AG04450 (cell line): ENCODE measurements at regions not wholly inside any gene's neighbourhood (a gene's known extent, or its start where the extent isn't known, plus 50 kb on each side); places are given as distances from the start of the nearest gene placed in this dataset.

ENCODE experiments used
- CTCF ChIA-PET: fragments of 300-600, 350-600 bp; formaldehyde crosslinking; extraction: SDS; loops from one replicate; lab custom pipeline; 2022; ENCODE audit warnings: antibody characterized with exemption, inconsistent platforms; lab: Charles Lee
- POLR2A ChIA-PET: fragments of 350-600 bp; formaldehyde crosslinking; extraction: SDS; loops from one replicate; lab custom pipeline; 2021; ENCODE audit warnings: antibody characterized with exemption, inconsistent platforms; lab: Yijun Ruan, JAX
- DNase-seq: peaks from one replicate; pipeline ENCODE4 v3.0.0-alpha.2; 2011; ENCODE audit warnings: low read depth, low spot score
- H3K27ac ChIP-seq: one replicate; pipeline ENCODE4 v1.5.1; 2012; ENCODE audit warnings: low read depth, low read length, control low read depth
- H3K27me3 ChIP-seq: one replicate; pipeline ENCODE4 v1.6.0; 2012; ENCODE audit warnings: low read length; ENCODE audit not compliant: control insufficient read depth, insufficient read depth
- H3K4me3 ChIP-seq: 2 replicates; pipeline ENCODE4 v1.5.1; 2011; ENCODE audit warnings: mild to moderate bottlenecking, low read depth, low read length, control low read depth
- H3K9me3 ChIP-seq: 2 replicates; pipeline ENCODE4 v1.5.1; 2012; ENCODE audit warnings: low read length; ENCODE audit not compliant: control insufficient read depth, insufficient read depth
- CTCF ChIP-seq: IDR thresholded peaks from 2 replicates; pipeline ENCODE4 v1.5.1; 2011; ENCODE audit warnings: low read depth, low read length, control low read depth, inconsistent platforms

DNA sequence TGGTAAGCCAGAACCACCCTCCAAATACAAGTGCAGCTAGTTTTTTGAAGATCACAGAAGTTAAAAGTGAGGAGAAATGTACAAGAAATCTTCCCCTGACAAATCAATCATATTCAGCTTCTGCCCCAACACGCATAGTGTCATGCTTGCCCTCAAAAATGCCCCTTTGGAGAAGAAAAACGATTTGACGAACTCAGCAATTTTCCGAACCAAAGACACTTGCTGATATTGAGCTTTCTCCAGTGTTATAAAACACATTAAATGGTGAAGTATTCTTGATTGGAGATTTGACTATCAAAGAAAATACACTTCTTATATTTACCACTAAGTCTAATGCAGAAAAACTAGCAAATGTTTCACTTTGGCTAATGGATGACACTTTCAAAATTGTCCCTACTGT is 195.5 kb downstream of the ETV1 start:
- CTCF ChIA-PET, result interaction anchor here (0.6 kb wide), 2 partner anchors 20 to 51 kb away, joined by 3 read pairs; no protein-coding TSS in a partner anchor
- Histone ChIP-seq H3K27ac (no peak overlapping the region), H3K27me3 (no peaks in the 10 kb centered on the region), H3K9me3 (no peaks in the 10 kb centered on the region), H3K4me3 (no peak overlapping the region)
- POLR2A ChIA-PET, result no interaction called here
- DNase-seq, result no peak
- TF ChIP-seq CTCF, result no peak

GRCh38 chr7:13794581-13794980 is 194.9 kb downstream of the ETV1 start:
- ChIA-PET CTCF (interaction anchor here (0.6 kb wide), 2 partner anchors 21 to 52 kb away, joined by 3 read pairs; no protein-coding TSS in a partner anchor), POLR2A (no interaction called here)
- Histone ChIP-seq H3K4me3 (no peak overlapping the region), H3K27me3 (no peaks in the 10 kb centered on the region), H3K9me3 (no peaks in the 10 kb centered on the region), H3K27ac (no peak overlapping the region)
- no peak for TF ChIP-seq CTCF
- no peak for DNase-seq

DNA sequence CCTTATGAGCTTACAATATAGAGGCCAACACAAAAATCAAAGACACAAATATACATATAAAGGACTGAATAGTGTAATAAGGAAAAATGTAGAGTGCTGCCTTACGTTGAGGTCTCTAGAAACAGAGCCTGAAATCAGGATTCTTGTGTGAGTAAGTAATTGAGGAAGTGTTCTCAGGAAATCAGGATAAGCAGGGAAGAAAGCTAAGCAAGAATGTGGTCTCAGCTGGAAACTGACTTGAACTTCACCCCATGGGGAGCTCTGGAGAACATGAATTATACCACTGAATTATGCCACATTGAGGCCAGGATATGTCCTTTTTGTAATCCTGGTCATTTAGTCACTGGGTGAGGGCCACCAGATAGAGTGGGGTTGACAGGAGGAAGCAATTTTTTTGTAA is 191.9 kb downstream of the ETV1 start:
- POLR2A ChIA-PET, result no interaction called here
- TF ChIP-seq CTCF, result no peak
- no peak for DNase-seq
- H3K9me3 ChIP-seq, result no peaks in the 10 kb centered on the region
- CTCF ChIA-PET, result interaction anchor here (1.5 kb wide), 1 partner anchor 55 kb away, joined by 6 read pairs; no protein-coding TSS in a partner anchor
- H3K4me3 ChIP-seq, result no peak overlapping the region
- H3K27ac ChIP-seq, result no peak overlapping the region
- H3K27me3 ChIP-seq, result no peaks in the 10 kb centered on the region

DNA sequence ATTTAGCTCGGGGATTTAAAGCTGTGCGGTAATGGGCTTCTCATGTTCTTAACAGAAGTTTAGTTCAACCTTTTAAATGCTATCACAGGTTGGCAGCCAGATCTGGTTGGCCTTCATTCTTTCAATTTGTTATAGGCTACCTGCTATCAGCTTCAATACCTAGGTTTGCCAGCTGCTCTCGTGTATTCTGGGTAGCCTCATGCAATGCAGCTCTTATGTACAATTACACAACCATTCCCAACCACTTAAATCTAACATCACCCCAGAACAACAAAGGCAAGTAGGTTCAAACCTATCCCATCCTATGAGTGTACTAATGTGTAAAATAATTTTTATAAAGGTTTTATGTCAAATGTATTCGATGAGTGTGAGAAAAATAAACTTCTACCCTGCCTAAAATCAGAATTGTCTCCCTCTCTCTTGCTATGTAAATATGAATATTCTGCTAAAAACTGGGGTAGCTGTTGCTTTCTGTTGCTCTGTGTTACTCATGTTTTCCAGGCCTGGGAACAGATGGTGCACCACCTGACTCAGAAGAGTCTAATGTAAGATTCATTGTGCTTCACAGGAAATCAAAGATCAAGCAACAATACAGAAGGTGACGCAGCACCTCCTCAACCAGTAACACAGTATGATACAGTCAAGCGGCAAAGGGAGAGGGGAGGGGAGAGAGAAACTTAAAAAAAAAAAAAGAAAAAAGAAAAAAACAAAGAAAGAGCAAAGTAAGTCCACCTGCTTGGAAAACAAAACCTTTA is 188.6 kb downstream of the ETV1 start:
- peak; percentile 71 for DNase-seq
- no peaks in the 10 kb centered on the region for H3K27me3 ChIP-seq
- no peak for TF ChIP-seq CTCF
- POLR2A ChIA-PET, result no interaction called here
- CTCF ChIA-PET, result interaction anchor here (0.7 to 1.4 kb wide), 3 partner anchors 58 to 566 kb away, joined by 3 to 6 read pairs (median 4); no protein-coding TSS in a partner anchor
- no peak overlapping the region for H3K4me3 ChIP-seq
- no peaks in the 10 kb centered on the region for H3K9me3 ChIP-seq
- no peak overlapping the region for H3K27ac ChIP-seq

DNA sequence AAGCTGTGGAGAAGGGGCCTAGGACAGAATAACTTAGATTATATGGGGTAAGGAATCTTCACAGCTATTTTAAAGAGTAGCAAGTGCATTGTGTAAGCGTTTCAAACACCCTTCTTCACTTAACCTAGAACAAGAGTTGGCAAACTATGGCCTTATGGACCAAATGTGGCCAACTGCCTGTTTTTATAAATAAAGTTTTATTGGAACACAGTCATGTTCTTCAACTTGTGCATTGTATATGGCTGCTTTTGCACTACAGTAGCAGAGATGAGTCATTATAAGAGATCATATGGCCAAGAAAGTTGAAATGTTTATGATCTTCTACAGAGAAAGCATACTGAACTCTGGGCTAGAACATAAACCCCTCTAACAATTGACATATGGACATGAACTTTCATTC is 187.8 kb downstream of the ETV1 start:
- no peak for DNase-seq
- no peaks in the 10 kb centered on the region; the same call in 1 of the 2 replicates for H3K9me3 ChIP-seq
- ChIA-PET CTCF (interaction anchor here (0.7 kb wide), 1 partner anchor 565 kb away, joined by 4 read pairs; no protein-coding TSS in a partner anchor), POLR2A (no interaction called here)
- no peak overlapping the region for H3K4me3 ChIP-seq
- H3K27me3 ChIP-seq, result no peaks in the 10 kb centered on the region
- H3K27ac ChIP-seq, result no peak overlapping the region
- no peak for TF ChIP-seq CTCF
